ENCODE measurements at regions not wholly inside any gene's neighbourhood (a gene's known extent, or its start where the extent isn't known, plus 50 kb on each side); places are given as distances from the start of the nearest gene placed in this dataset.

- TF ChIP-seq ZBTB33 (IDR thresholded peaks at IDR 0.05) (no peak), TAF1 (conservative IDR thresholded peaks at IDR 0.05) (no peak), RAD21 (IDR thresholded peaks at IDR 0.05) (no peak), EGR1 (IDR thresholded peaks at IDR 0.05; ENCODE audit: low read depth in 2 of 2) (no peak), MAX (IDR thresholded peaks at IDR 0.05) (no peak), FOXA2 (IDR thresholded peaks at IDR 0.05) (no peak), RXRA (IDR thresholded peaks at IDR 0.05) (no peak)
Observed at GRCh38 chr2:7880566-7880965, 801.3 kb upstream of the ID2 start (continued).

GRCh38 chr2:7881063-7881462 is 800.8 kb upstream of the ID2 start:
- DNase-seq (ENCODE audit: low spot score): no peak
- Histone ChIP-seq H3K9ac (ENCODE audit: low read depth in 1 of 2, low read length in 2 of 2) (no peak overlapping the region), H3K4me1 (ENCODE audit: control insufficient read depth in 4 of 4, insufficient read depth in 4 of 4, low read length in 3 of 4) (no peaks in the 10 kb centered on the region), H3K27me3 (ENCODE audit: control insufficient read depth in 4 of 4, insufficient read depth in 4 of 4, low read length in 3 of 4) (no peaks in the 10 kb centered on the region), H3K4me3 (ENCODE audit: low read depth in 1 of 3, low read length in 3 of 3) (no peak overlapping the region), H3K36me3 (ENCODE audit: control insufficient read depth in 4 of 4, insufficient read depth in 3 of 4, low read depth in 1 of 4, low read length in 3 of 4) (no peaks in the 10 kb centered on the region), H3K9me3 (ENCODE audit: control insufficient read depth in 4 of 4, low read length in 3 of 4) (no peaks in the 10 kb centered on the region), H3K27ac (ENCODE audit: low read depth in 1 of 2, low read length in 2 of 2) (no peak overlapping the region)
- WGBS: 75% methylated on average over 5 of the region's 5 CpGs
- no peak for TF ChIP-seq YY1 (IDR thresholded peaks at IDR 0.05)
- TF ChIP-seq FOXA1 (IDR thresholded peaks at IDR 0.05): no peak
- TF ChIP-seq FOXA2 (IDR thresholded peaks at IDR 0.05): no peak
- TF ChIP-seq RAD21 (IDR thresholded peaks at IDR 0.05): no peak
- TF ChIP-seq REST (IDR thresholded peaks at IDR 0.05): no peak
- TF ChIP-seq RXRA (IDR thresholded peaks at IDR 0.05): no peak
- TF ChIP-seq CTCF (IDR thresholded peaks at IDR 0.05; ENCODE audit: low read depth, low read length, missing input control): no peak
- no peak for TF ChIP-seq JUND (IDR thresholded peaks at IDR 0.05)
- TF ChIP-seq NR2F2 (IDR thresholded peaks at IDR 0.05): no peak

GRCh38 chr2:7881466-7881865 is 800.4 kb upstream of the ID2 start:
- H3K4me3 ChIP-seq (ENCODE audit: low read depth in 1 of 3, low read length in 3 of 3): no peak overlapping the region
- H3K9ac ChIP-seq (ENCODE audit: low read depth in 1 of 2, low read length in 2 of 2): no peak overlapping the region
- no peak for DNase-seq (ENCODE audit: low spot score)
- no peaks in the 10 kb centered on the region for H3K36me3 ChIP-seq (ENCODE audit: control insufficient read depth in 4 of 4, insufficient read depth in 3 of 4, low read depth in 1 of 4, low read length in 3 of 4)
- H3K4me1 ChIP-seq (ENCODE audit: control insufficient read depth in 4 of 4, insufficient read depth in 4 of 4, low read length in 3 of 4): no peaks in the 10 kb centered on the region
- H3K9me3 ChIP-seq (ENCODE audit: control insufficient read depth in 4 of 4, low read length in 3 of 4): no peaks in the 10 kb centered on the region
- no peak overlapping the region for H3K27ac ChIP-seq (ENCODE audit: low read depth in 1 of 2, low read length in 2 of 2)
- no peaks in the 10 kb centered on the region for H3K27me3 ChIP-seq (ENCODE audit: control insufficient read depth in 4 of 4, insufficient read depth in 4 of 4, low read length in 3 of 4)
- WGBS: 85% methylated on average over 4 of the region's 4 CpGs
- TF ChIP-seq REST (IDR thresholded peaks at IDR 0.05): no peak
- no peak for TF ChIP-seq NR2F2 (IDR thresholded peaks at IDR 0.05)
- no peak for TF ChIP-seq HNF4A (conservative IDR thresholded peaks at IDR 0.05)
- no peak for TF ChIP-seq ATF3 (IDR thresholded peaks at IDR 0.05)
- no peak for TF ChIP-seq CTCF (IDR thresholded peaks at IDR 0.05; ENCODE audit: low read depth, low read length, missing input control)
- TF ChIP-seq FOXA2 (IDR thresholded peaks at IDR 0.05): no peak
- no peak for TF ChIP-seq JUND (IDR thresholded peaks at IDR 0.05)
- no peak for TF ChIP-seq RXRA (IDR thresholded peaks at IDR 0.05)
- no peak for TF ChIP-seq MAX (IDR thresholded peaks at IDR 0.05)
